Spleen (tissue), 7 donors: ENCODE measurements at regions not wholly inside any gene's neighbourhood (a gene's known extent, or its start where the extent isn't known, plus 50 kb on each side); places are given as distances from the start of the nearest gene placed in this dataset.

Experiments
- POLR2A ChIP-seq, 3 donors: fragments of 450-650 bp; IDR thresholded peaks; one replicate each; pipeline ENCODE4 v1.5.1; 2017; ENCODE audit warnings: antibody characterized with exemption in 3 of 3, mild to moderate bottlenecking in 1 of 3
- POLR2AphosphoS5 ChIP-seq, 3 donors: sonication (generic); formaldehyde crosslinking; IDR thresholded peaks; one replicate each; pipeline ENCODE4 v1.5.1; 2017; ENCODE audit warnings: antibody characterized with exemption in 3 of 3
- TF ChIP-seq, protein P1 (sequence below), 11 experiments: fragments of 200-600 bp in 7 of 11; fragments of 450-650 bp in 4 of 11; sonication (generic) in 4 of 11; IDR thresholded peaks in 8 of 11; conservative IDR thresholded peaks in 3 of 11; 1 replicate in 7 of 11; 2 replicates in 4 of 11; pipeline versions ENCODE4 v1.4.0 to v1.8.0; 2016 to 2021; ENCODE audit warnings: antibody characterized with exemption in 11 of 11, inconsistent platforms in 4 of 11, mild to moderate bottlenecking in 1 of 11
- donor health status: DM: no; HTN: no; CAD: no; lungs with moderate emphysema.
- donor health status: DM: no; HTN: no; CAD: no.
- donor health status: DM: no; HTN: no; CAD: no.

DNA sequence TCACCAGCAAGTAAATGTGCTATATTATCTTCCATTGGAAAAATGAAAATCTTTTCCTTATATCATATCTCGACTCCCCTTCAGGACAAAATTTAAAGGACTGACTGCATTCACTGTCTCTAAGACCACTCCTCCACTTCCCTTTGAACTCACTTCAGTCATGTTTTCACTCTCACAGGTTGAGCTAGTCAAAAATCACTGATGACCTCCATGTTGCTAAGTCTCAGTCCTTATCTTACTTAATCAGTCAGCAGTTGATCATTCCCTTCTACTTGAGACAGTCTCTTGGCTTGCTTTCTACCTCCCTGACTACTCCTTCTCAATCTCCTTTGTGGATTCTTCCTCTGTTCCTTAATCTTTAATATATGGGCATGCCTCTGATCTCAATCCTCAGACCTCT is 117.0 kb upstream of the LSM6 start:
- TF ChIP-seq POLR2A (IDR thresholded peaks at IDR 0.05) (no peak), POLR2AphosphoS5 (IDR thresholded peaks at IDR 0.05) (no peak)
- TF ChIP-seq, protein P1, sequence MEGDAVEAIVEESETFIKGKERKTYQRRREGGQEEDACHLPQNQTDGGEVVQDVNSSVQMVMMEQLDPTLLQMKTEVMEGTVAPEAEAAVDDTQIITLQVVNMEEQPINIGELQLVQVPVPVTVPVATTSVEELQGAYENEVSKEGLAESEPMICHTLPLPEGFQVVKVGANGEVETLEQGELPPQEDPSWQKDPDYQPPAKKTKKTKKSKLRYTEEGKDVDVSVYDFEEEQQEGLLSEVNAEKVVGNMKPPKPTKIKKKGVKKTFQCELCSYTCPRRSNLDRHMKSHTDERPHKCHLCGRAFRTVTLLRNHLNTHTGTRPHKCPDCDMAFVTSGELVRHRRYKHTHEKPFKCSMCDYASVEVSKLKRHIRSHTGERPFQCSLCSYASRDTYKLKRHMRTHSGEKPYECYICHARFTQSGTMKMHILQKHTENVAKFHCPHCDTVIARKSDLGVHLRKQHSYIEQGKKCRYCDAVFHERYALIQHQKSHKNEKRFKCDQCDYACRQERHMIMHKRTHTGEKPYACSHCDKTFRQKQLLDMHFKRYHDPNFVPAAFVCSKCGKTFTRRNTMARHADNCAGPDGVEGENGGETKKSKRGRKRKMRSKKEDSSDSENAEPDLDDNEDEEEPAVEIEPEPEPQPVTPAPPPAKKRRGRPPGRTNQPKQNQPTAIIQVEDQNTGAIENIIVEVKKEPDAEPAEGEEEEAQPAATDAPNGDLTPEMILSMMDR (IDR thresholded peaks at IDR 0.05 in 8 of 11, conservative IDR thresholded peaks at IDR 0.05 in 3 of 11): no peak
